ENCODE measurements at regions not wholly inside any gene's neighbourhood (a gene's known extent, or its start where the extent isn't known, plus 50 kb on each side); places are given as distances from the start of the nearest gene placed in this dataset.

GRCh38 chr5:67793418-67793817 lies 422.1 kb upstream of the PIK3R1 start:
- Histone ChIP-seq H4K5ac (ENCODE audit: insufficient read length, low read depth, low read length) (no peak overlapping the region), H3K23ac (ENCODE audit: insufficient read length, low read depth, low read length) (no peak overlapping the region), H3K4ac (ENCODE audit: low read depth, low read length) (no peak overlapping the region), H3K14ac (ENCODE audit: insufficient read depth, low read length) (no peak overlapping the region), H3K9ac (ENCODE audit: extremely low read depth, insufficient read length, low read length) (no peak overlapping the region), H3T11ph (ENCODE audit: low read length) (no peak overlapping the region), H3K18ac (ENCODE audit: insufficient read length, low read depth, low read length) (no peak overlapping the region), H3K56ac (ENCODE audit: insufficient read length, low read depth, low read length) (no peak overlapping the region), H2BK5ac (ENCODE audit: insufficient read length, low read length) (no peak overlapping the region), H4K20me1 (ENCODE audit: control insufficient read depth, insufficient read depth, insufficient read length) (no peaks in the 10 kb centered on the region), H2BK12ac (ENCODE audit: insufficient read length, low read depth, low read length) (no peak overlapping the region), H3K79me2 (ENCODE audit: insufficient read depth, low read length) (no peaks in the 10 kb centered on the region), H2AFZ (ENCODE audit: low read length) (no peak overlapping the region), H2BK120ac (ENCODE audit: low read depth, low read length, poor library complexity, severe bottlenecking) (no peak overlapping the region), H3K79me1 (ENCODE audit: insufficient read depth, low read depth, low read length, poor library complexity, severe bottlenecking) (no peaks in the 10 kb centered on the region), H3K4me1 (ENCODE audit: insufficient read depth, low read length) (no peaks in the 10 kb centered on the region; the same call in 1 of the 2 replicates), H3K4me2 (ENCODE audit: insufficient read depth, insufficient read length, low read length) (no peak overlapping the region), H2AK5ac (ENCODE audit: insufficient read length, low read length) (no peak overlapping the region), H4K8ac (replicated peaks; ENCODE audit: insufficient read length, low read depth, low read length) (no peak overlapping the region), H2BK15ac (ENCODE audit: low read depth, low read length) (no peak overlapping the region), H3K27me3 (ENCODE audit: insufficient read depth, low read length) (no peaks in the 10 kb centered on the region), H2BK20ac (ENCODE audit: low read depth, low read length, poor library complexity, severe bottlenecking) (no peak overlapping the region), H4K91ac (ENCODE audit: insufficient read length, low read depth, low read length) (no peak overlapping the region), H3K23me2 (ENCODE audit: insufficient read length, low read depth, low read length, poor library complexity, severe bottlenecking) (no peaks in the 10 kb centered on the region), H3K27ac (ENCODE audit: insufficient read length, low read depth, low read length) (no peak overlapping the region), H3K9me3 (ENCODE audit: control insufficient read depth, low read depth, low read length) (no peaks in the 10 kb centered on the region)
- TF ChIP-seq CTCF (conservative IDR thresholded peaks at IDR 0.05): no peak
- peaks cover 11 to 22% of the 10 kb centered on the region in 2 experiments for H3K4me1 Mint-ChIP-seq
- no peak for DNase-seq
- no peaks in the 10 kb centered on the region for H3K27me3 Mint-ChIP-seq (ENCODE audit: low read depth)
- H3K9me3 Mint-ChIP-seq: peaks cover 2 to 8% of the 10 kb centered on the region in 2 experiments; a peak in 4 of 5 replicates
- WGBS (ENCODE audit: extremely low coverage, insufficient read length, low lambda C conversion rate): no CpG with 5 or more reads among the region's 1 CpG
- 0 out of 7 replicates have a peak overlapping the region, but pooled peaks of 1 of the 3 experiments have one; percentile 19 for H3K27ac Mint-ChIP-seq
- peaks cover 4 to 5% (median 5%) of the 10 kb centered on the region in 3 experiments; a peak in 6 of 7 replicates for H3K36me3 Mint-ChIP-seq (ENCODE audit: insufficient read depth in 1 of 3, low read depth in 3 of 3)
- H3K4me3 Mint-ChIP-seq: no peak overlapping the region
